GM18502 (cell line): ENCODE measurements at regions not wholly inside any gene's neighbourhood (a gene's known extent, or its start where the extent isn't known, plus 50 kb on each side); places are given as distances from the start of the nearest gene placed in this dataset.
"Not testable (repeated sequence)": the region's sequence is repeated elsewhere in the genome, so short reads cannot be mapped to it uniquely, and the experiment has no call there.

ENCODE experiments used
- ATAC-seq: cut with Tn5 transposase; IDR thresholded peaks from one replicate; pipeline ENCODE4 v1.9.1; 2021; ENCODE audit warnings: mild to moderate bottlenecking; ENCODE audit not compliant: unreplicated experiment, poor library complexity

DNA sequence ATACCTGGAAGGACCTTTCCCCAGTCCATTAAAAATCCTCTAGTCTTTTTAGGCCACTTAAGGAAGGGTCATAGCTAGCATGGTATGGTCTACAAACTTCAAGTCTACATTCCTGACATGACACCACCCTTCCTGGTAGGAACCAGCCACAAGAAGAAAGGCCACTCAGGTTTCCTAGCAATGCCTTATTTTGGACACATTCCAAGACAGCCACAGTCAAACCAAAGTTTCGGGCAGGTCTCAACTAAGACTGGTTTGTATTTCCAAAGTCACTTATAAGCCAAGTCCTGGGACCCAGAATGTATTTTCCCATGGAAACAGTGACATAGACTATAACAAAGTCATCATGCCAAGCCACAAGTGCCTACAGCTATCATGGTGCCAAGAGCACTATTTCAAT lies 50.6 kb upstream of the SLC44A3 start:
- no peak for ATAC-seq

DNA sequence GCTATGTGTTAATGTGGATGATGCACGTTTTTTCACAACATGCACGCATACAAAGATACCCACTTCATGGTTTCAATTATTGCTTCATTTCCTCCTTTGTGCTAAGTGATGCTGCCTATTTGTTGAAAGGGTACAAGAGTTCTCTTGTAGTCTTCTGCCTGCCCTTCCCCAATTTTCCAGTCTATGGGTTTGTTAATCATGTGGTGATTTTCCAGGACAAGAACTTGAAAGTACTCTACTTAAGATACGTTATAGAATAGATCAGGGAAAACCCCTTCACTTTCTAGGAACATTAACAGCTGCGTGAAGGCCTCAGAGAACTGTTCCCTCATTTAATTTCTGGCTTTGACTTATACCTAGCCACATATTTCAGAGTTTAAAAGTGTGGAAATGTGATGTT lies 52.1 kb upstream of the SLC44A3 start:
- no peak for ATAC-seq

- ATAC-seq, result no peak
Observed at GRCh38 chr1:94765958-94766357, 54.2 kb upstream of the SLC44A3 start.

GRCh38 chr1:94759188-94759587 lies 61.0 kb upstream of the SLC44A3 start:
- ATAC-seq, result no peak

DNA sequence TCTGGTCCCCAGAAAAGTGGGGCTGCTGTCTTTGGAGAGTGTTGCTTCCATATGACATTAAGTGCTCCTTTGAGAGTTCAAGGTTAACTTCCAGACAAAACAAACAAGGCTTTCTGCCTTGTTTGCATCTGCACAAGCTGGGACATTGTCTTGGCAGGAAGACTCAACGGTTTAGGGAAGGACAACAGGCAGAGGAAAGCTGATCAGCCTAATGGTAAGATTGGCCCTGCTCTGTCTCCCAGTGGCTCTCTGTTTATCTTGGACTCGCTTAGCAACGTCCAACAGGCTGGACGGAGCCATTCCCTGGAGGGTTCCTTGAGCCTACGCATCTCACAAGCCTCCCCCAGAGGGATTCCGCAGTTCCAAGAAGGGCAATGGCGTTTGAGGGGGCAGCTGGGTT lies 62.2 kb upstream of the SLC44A3 start:
- ATAC-seq, result no peak

- no peak for ATAC-seq
Observed at GRCh38 chr1:94755675-94756074, 64.5 kb upstream of the SLC44A3 start.

DNA sequence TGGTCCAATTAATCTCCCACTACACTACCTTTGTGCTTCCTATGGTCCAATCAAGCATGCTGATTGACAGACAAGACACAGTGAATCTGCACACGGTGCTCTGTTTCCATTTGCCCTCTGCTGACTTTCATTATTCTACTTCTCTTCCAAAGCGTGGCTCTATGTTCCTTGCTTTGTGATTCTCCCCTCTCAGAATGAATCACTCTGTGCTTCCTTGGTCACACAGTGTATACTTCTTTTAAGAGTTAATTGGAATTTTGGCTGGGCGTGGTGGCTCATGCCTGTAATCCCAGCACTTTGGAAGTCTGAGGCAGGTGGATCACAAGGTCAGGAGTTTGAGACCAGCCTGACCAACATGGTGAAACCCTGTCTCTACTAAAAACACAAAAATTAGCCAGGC lies 65.1 kb upstream of the SLC44A3 start:
- not testable (repeated sequence) for ATAC-seq

- no peak for ATAC-seq
Observed at GRCh38 chr1:94754570-94754969, 65.6 kb upstream of the SLC44A3 start.

- no peak for ATAC-seq
Observed at GRCh38 chr1:94754095-94754494, 66.1 kb upstream of the SLC44A3 start.

DNA sequence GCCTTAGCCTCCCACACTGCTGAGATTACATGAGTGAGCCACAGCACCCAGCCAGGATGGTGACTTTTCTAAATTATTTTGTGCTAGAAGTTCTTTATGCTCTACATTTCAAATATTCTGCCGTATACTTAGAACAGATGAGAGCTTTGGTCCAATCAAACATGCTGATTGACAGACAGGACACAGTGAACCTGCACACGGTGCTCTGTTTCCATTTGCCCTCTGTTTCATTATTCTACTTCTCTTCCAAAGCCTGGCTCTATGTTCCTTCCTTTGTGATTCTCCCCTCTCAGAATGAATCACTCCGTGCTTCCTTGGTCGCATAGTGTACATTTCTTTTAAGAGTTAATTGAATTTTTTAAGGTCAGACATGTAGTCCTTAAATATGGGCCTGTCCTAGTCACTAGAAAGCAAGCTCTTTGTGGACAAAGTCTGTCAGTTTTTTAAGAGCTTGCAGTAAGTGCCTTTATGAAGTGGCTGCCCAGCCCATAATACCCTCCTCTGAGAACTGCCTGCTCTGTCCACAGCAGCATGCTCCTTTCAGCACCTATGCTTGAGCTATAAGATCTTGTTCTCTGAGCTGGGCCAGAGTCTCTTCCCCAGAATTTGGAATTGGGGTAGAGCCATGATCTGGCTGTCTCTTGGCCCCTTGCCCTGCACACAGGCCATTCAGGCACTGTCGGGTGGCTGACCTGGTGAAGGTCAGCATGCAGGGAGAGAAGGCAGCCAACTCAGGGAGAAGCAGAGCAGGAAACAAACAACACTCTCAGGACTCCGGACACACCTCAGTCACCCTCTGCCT lies 66.8 kb upstream of the SLC44A3 start:
- ATAC-seq, result no peak

- not testable (repeated sequence) for ATAC-seq
Observed at GRCh38 chr1:94751483-94751882, 68.7 kb upstream of the SLC44A3 start.

DNA sequence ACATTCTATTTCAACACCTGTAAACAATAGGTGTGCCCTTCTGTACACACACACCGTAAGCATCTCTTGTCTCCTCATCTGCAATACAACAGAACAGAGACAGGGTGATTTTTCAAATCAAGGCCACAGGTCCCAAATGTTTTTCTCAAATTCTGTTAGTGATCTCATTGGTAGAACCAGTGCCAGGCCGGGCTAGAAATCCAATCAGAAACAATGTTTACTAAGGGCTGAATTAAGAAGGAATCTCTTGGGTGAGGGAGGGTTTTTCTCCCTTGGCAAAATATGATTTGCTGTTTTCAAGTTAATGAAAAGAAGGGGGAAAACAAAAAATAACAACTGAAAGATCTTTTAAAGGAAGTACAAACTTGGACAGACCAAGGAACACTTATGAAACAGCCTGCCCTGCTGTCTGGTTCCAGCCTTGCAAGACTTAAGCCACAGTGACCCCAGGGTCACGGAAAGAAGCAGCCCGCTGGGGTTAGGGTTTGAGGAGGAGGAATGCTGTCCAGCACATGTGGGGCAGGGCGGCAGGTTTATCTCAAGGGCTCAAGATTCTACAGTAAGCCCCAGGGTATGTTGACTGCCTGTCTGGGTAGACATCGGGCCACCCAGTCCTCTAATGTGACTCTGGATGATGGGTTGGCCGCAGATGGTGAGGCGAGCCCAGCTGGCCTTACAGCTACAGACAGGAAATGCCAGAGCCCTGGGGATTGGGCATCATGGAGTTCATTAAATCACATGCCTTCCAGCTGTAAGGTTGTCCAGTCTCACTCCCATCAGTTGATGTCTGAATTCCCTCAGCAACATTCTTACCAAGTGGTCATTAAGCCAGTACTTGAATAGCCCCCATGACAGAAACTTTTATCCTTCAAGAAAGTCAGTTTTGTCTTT lies 73.3 kb upstream of the SLC44A3 start:
- no peak for ATAC-seq

GRCh38 chr1:94745742-94746141 lies 74.4 kb upstream of the SLC44A3 start:
- no peak for ATAC-seq

DNA sequence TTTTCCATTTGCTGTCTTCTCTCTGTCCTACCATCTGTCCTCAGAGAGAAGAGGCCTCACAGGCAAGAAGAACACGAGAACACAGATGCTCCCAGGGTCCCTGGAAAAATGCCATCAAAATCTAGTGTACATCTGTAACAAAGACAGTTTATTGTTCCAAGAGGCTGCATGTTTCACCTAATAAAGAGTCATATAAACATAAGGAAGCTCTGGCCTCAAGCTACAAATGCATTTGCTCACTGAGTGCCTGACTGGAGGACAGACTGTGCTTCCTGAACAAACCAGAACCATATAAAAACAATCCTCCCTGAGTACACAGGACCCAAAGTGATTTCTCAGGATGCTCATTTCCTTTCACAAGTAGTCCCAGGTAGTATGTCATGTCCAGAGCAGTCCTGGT lies 76.3 kb upstream of the SLC44A3 start:
- ATAC-seq, result no peak

- ATAC-seq, result no peak
Observed at GRCh38 chr1:94741996-94742395, 78.2 kb upstream of the SLC44A3 start.

- no peak for ATAC-seq
Observed at GRCh38 chr1:94741510-94741909, 78.6 kb upstream of the SLC44A3 start.

- ATAC-seq, result no peak
Observed at GRCh38 chr1:94739521-94740061, 80.6 kb upstream of the SLC44A3 start.

- ATAC-seq, result no peak
Observed at GRCh38 chr1:94738371-94738770, 81.8 kb upstream of the SLC44A3 start.

DNA sequence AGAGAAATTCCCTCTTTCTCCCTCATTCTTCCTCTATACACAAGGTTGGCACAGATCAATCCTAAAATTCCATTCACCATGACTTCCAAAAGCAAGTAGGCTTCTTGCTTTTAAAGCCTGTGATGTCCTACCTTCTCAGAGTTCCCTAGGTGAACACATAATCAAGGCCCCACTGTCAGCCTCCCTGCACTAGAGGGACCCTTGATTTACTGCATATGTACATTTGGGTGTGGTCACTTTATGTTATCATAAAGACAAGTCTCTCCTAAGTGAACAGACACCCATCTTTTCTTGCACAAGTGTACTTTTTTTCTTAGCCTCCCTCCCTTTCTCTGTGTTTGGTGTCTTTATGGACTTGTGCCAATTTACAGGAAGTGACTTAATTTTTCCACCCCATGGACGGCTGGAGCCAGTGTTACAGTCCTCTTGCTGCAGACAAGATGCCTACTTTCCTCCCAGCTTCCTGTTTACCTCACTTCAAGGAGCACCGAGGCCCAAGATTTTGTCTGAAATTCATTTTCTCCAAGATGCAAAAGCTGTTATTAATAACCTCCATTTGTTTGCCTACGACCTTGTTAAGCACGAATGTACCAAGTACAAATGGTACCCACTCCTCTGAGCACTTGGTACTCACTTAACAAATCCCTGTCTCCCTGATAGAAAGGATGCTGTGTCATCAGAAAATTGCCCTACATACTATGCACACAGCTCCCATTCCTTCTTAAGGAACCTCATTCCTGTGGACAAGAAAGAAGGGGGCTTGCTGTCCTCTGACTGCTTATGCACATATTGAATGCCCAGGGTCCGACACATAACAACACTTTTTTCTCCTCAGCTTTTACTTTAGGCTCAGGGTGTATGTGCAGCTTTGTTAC lies 82.8 kb upstream of the SLC44A3 start:
- ATAC-seq, result no peak

DNA sequence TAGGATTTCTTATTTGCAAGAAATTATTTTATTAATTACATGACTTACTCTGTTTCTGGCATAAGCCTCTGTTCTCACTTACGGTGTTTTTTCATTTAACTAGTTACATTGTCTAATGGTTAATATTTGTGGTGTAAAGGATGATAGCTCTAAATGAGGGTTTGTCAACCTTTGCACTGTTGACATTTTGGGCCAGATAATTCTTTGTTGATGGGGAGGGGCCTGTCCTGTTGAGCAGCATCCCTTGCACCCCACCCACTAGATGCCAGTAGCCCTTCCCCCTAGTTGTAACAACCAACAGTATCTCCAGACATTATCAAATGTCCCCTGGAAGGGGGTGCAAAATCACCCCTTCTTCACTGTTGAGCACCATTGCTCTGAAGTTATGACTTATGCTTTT lies 83.6 kb upstream of the SLC44A3 start:
- no peak for ATAC-seq
